IMR-90 (cell line): ENCODE measurements at regions not wholly inside any gene's neighbourhood (a gene's known extent, or its start where the extent isn't known, plus 50 kb on each side); places are given as distances from the start of the nearest gene placed in this dataset.

ENCODE experiments used
- BHLHE40 ChIP-seq: fragments of 150-350 bp; IDR thresholded peaks from 2 replicates; pipeline ENCODE4 v1.6.1; 2016; ENCODE audit warnings: mild to moderate bottlenecking, low read depth, low read length
- CEBPB ChIP-seq: IDR thresholded peaks from 2 replicates; pipeline ENCODE4 v1.6.1; 2012; ENCODE audit warnings: low read depth, low read length, improper control_type of control experiment
- CHD1 ChIP-seq: IDR thresholded peaks from 2 replicates; pipeline ENCODE4 v1.6.1; 2012; ENCODE audit warnings: low read depth, low read length, improper control_type of control experiment
- ELK1 ChIP-seq: fragments of 150-350 bp; IDR thresholded peaks from 2 replicates; pipeline ENCODE4 v1.6.1; 2016; ENCODE audit warnings: low read depth, mild to moderate bottlenecking, low read length, moderate library complexity, borderline replicate concordance
- FOS ChIP-seq: fragments of 150-350 bp; IDR thresholded peaks from 2 replicates; pipeline ENCODE4 v1.6.1; 2016; ENCODE audit warnings: low read depth, low read length
- MAFK ChIP-seq: IDR thresholded peaks from 2 replicates; pipeline ENCODE4 v1.6.1; 2012; ENCODE audit warnings: low read depth, low read length, improper control_type of control experiment
- MAZ ChIP-seq: IDR thresholded peaks from 2 replicates; pipeline ENCODE4 v1.6.1; 2012; ENCODE audit warnings: low read depth, mild to moderate bottlenecking, low read length, improper control_type of control experiment, moderate library complexity, borderline replicate concordance
- POLR2A ChIP-seq: IDR thresholded peaks from 2 replicates; pipeline ENCODE4 v1.6.1; 2012; ENCODE audit warnings: mild to moderate bottlenecking, low read depth, low read length
- RAD21 ChIP-seq: IDR thresholded peaks from 2 replicates; pipeline ENCODE4 v1.6.1; 2012; ENCODE audit warnings: low read length, improper control_type of control experiment
- RCOR1 ChIP-seq: IDR thresholded peaks from 2 replicates; pipeline ENCODE4 v1.6.1; 2012; ENCODE audit warnings: mild to moderate bottlenecking, low read length, improper control_type of control experiment; ENCODE audit not compliant: insufficient replicate concordance
- RFX5 ChIP-seq: IDR thresholded peaks from 2 replicates; pipeline ENCODE4 v1.8.0; 2012; ENCODE audit warnings: low read depth, mild to moderate bottlenecking, low read length, moderate library complexity
- SMC3 ChIP-seq: fragments of 150-350 bp; IDR thresholded peaks from 2 replicates; pipeline ENCODE4 v1.6.1; 2016; ENCODE audit warnings: low read depth, mild to moderate bottlenecking, antibody characterized with exemption, low read length, moderate library complexity
- USF2 ChIP-seq: fragments of 150-350 bp; IDR thresholded peaks from 2 replicates; pipeline ENCODE4 v1.6.1; 2017; ENCODE audit warnings: mild to moderate bottlenecking, antibody characterized with exemption, low read length, low read depth
- TF ChIP-seq, protein P1 (sequence below): conservative IDR thresholded peaks from 2 replicates; pipeline ENCODE4 v1.5.1; 2012; ENCODE audit warnings: mild to moderate bottlenecking, low read depth, low read length, improper control_type of control experiment

GRCh38 chr5:99076723-99077640, 148.2 kb upstream of the CHD1 start:
- no peak for TF ChIP-seq USF2
- no peak for TF ChIP-seq CEBPB
- TF ChIP-seq, protein P1, sequence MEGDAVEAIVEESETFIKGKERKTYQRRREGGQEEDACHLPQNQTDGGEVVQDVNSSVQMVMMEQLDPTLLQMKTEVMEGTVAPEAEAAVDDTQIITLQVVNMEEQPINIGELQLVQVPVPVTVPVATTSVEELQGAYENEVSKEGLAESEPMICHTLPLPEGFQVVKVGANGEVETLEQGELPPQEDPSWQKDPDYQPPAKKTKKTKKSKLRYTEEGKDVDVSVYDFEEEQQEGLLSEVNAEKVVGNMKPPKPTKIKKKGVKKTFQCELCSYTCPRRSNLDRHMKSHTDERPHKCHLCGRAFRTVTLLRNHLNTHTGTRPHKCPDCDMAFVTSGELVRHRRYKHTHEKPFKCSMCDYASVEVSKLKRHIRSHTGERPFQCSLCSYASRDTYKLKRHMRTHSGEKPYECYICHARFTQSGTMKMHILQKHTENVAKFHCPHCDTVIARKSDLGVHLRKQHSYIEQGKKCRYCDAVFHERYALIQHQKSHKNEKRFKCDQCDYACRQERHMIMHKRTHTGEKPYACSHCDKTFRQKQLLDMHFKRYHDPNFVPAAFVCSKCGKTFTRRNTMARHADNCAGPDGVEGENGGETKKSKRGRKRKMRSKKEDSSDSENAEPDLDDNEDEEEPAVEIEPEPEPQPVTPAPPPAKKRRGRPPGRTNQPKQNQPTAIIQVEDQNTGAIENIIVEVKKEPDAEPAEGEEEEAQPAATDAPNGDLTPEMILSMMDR, result no peak
- no peak for TF ChIP-seq RFX5
- TF ChIP-seq RAD21, result no peak
- TF ChIP-seq FOS, result no peak
- TF ChIP-seq SMC3, result no peak
- TF ChIP-seq POLR2A, result no peak
- TF ChIP-seq BHLHE40, result no peak
- TF ChIP-seq MAFK, result no peak
- no peak for TF ChIP-seq MAZ
- no peak for TF ChIP-seq ELK1
- no peak for TF ChIP-seq CHD1
- TF ChIP-seq RCOR1, result no peak
